ENCODE measurements at regions not wholly inside any gene's neighbourhood (a gene's known extent, or its start where the extent isn't known, plus 50 kb on each side); places are given as distances from the start of the nearest gene placed in this dataset.

DNA sequence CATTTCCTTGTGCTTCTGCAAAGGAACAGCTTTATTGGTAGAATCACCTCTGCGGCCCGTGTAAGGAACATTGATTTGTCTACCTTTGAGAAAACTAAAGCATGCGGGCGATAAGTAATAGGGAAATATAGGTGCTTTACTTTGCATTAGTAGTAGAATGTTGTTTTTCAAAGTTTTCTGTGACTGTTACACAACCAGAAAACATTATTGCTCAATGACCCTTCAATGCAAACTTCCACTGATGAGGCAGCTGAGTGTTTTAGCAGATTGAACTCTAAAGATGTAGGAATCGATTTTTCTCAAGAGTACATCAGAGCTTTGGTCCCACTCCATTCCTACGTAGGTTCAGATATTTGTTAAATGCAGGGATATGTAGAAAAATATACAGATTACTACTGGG, 427.8 kb downstream of the DNAJB9 start:
- H3K27ac ChIP-seq, result no peak overlapping the region
- H3K27me3 ChIP-seq, result no peaks in the 10 kb centered on the region
- no peak for DNase-seq (ENCODE audit: low spot score in 2 of 2)
- H3K4me1 ChIP-seq, result no peaks in the 10 kb centered on the region
- H3K4me3 ChIP-seq, result no peak overlapping the region
- TF ChIP-seq, protein P1, sequence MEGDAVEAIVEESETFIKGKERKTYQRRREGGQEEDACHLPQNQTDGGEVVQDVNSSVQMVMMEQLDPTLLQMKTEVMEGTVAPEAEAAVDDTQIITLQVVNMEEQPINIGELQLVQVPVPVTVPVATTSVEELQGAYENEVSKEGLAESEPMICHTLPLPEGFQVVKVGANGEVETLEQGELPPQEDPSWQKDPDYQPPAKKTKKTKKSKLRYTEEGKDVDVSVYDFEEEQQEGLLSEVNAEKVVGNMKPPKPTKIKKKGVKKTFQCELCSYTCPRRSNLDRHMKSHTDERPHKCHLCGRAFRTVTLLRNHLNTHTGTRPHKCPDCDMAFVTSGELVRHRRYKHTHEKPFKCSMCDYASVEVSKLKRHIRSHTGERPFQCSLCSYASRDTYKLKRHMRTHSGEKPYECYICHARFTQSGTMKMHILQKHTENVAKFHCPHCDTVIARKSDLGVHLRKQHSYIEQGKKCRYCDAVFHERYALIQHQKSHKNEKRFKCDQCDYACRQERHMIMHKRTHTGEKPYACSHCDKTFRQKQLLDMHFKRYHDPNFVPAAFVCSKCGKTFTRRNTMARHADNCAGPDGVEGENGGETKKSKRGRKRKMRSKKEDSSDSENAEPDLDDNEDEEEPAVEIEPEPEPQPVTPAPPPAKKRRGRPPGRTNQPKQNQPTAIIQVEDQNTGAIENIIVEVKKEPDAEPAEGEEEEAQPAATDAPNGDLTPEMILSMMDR (IDR thresholded peaks at IDR 0.05), result no peak
- H3K9me3 ChIP-seq, result no peaks in the 10 kb centered on the region
- intact Hi-C loops (cut with DNase I), result no loop called here
- no peaks in the 10 kb centered on the region for H3K36me3 ChIP-seq

- TF ChIP-seq, protein P1 (IDR thresholded peaks at IDR 0.05), result no peak
- Histone ChIP-seq H3K27me3 (no peaks in the 10 kb centered on the region), H3K36me3 (no peaks in the 10 kb centered on the region), H3K4me1 (no peaks in the 10 kb centered on the region), H3K4me3 (no peak overlapping the region), H3K9me3 (no peaks in the 10 kb centered on the region), H3K27ac (no peak overlapping the region)
- DNase-seq (ENCODE audit: low spot score in 2 of 2), result no peak
- intact Hi-C loops (cut with DNase I), result no loop called here
Measured at GRCh38 chr7:109003742-109004141, 434.1 kb downstream of the DNAJB9 start.

DNA sequence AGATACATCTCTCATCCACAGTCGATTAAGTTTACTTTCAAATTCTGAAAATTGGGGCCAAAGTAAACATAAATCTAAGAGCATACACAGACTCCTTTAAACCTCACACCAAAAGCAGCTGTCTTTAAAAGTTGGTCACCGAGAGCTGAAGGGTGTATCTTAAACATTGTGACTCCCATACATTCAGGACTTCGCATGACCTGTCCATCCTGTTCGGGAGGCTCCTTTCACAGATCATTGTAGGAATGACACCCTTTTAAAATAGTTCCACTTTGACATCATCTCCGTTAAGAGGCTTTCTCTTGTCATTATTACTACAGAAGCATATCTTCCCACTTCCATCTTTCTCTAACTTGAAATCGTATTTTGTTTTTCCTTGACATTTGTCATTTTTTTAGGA, 440.0 kb downstream of the DNAJB9 start:
- TF ChIP-seq, protein P1 (IDR thresholded peaks at IDR 0.05), result no peak
- no peaks in the 10 kb centered on the region for H3K27me3 ChIP-seq
- no peak overlapping the region for H3K4me3 ChIP-seq
- no peak overlapping the region for H3K27ac ChIP-seq
- H3K9me3 ChIP-seq, result no peaks in the 10 kb centered on the region
- H3K36me3 ChIP-seq, result no peaks in the 10 kb centered on the region
- no peaks in the 10 kb centered on the region for H3K4me1 ChIP-seq
- intact Hi-C loops (cut with DNase I), result no loop called here
- DNase-seq (ENCODE audit: low spot score in 2 of 2), result no peak

GRCh38 chr7:109020251-109020650, 450.6 kb downstream of the DNAJB9 start:
- intact Hi-C loops (cut with DNase I), result no loop called here
- Histone ChIP-seq H3K4me3 (no peak overlapping the region), H3K27me3 (no peaks in the 10 kb centered on the region), H3K27ac (no peak overlapping the region), H3K9me3 (peaks cover 0 to 10% of the 10 kb centered on the region in 2 donors), H3K4me1 (no peaks in the 10 kb centered on the region), H3K36me3 (no peaks in the 10 kb centered on the region)
- DNase-seq (ENCODE audit: low spot score in 2 of 2), result no peak
- TF ChIP-seq, protein P1 (IDR thresholded peaks at IDR 0.05), result no peak

- Histone ChIP-seq H3K9me3 (peaks cover 0 to 4% of the 10 kb centered on the region in 2 donors), H3K27me3 (no peaks in the 10 kb centered on the region), H3K36me3 (no peaks in the 10 kb centered on the region), H3K27ac (no peak overlapping the region), H3K4me3 (no peak overlapping the region), H3K4me1 (no peaks in the 10 kb centered on the region)
- DNase-seq (ENCODE audit: low spot score in 2 of 2), result no peak
- intact Hi-C loops (cut with DNase I), result no loop called here
- TF ChIP-seq, protein P1 (IDR thresholded peaks at IDR 0.05), result no peak
Measured at GRCh38 chr7:109021390-109021789, 451.7 kb downstream of the DNAJB9 start.

GRCh38 chr7:109029866-109030265, 460.2 kb downstream of the DNAJB9 start:
- Histone ChIP-seq H3K27ac (no peak overlapping the region), H3K4me1 (no peaks in the 10 kb centered on the region), H3K9me3 (no peaks in the 10 kb centered on the region), H3K4me3 (no peak overlapping the region), H3K27me3 (no peaks in the 10 kb centered on the region), H3K36me3 (no peaks in the 10 kb centered on the region)
- no peak for DNase-seq (ENCODE audit: low spot score in 2 of 2)
- TF ChIP-seq, protein P1 (IDR thresholded peaks at IDR 0.05), result no peak
- intact Hi-C loops (cut with DNase I), result no loop called here

Data from ascending aorta (tissue), 2 donors.